IPS DF 4.7 (cell line): ENCODE measurements at regions not wholly inside any gene's neighbourhood (a gene's known extent, or its start where the extent isn't known, plus 50 kb on each side); places are given as distances from the start of the nearest gene placed in this dataset.

Source experiments
- DNase-seq: peaks from one replicate; pipeline ENCODE4 v3.0.0-alpha.2; 2013; ENCODE audit warnings: low spot score; ENCODE audit errors: extremely low read depth

GRCh38 chr10:105434970-105435369 is 793.9 kb downstream of the SORCS3 start:
- DNase-seq = no peak

GRCh38 chr10:105413997-105414396 is 772.9 kb downstream of the SORCS3 start:
- DNase-seq = no peak

GRCh38 chr10:105409370-105409769 is 768.3 kb downstream of the SORCS3 start:
- DNase-seq = no peak

GRCh38 chr10:105406488-105406887 is 765.4 kb downstream of the SORCS3 start:
- DNase-seq = no peak

- DNase-seq = no peak
Observed at GRCh38 chr10:105398202-105398601, 757.1 kb downstream of the SORCS3 start.

GRCh38 chr10:105391670-105392351 is 750.7 kb downstream of the SORCS3 start:
- no peak for DNase-seq

- no peak for DNase-seq
Observed at GRCh38 chr10:105387971-105388370, 746.9 kb downstream of the SORCS3 start.

GRCh38 chr10:105383978-105384377 is 742.9 kb downstream of the SORCS3 start:
- no peak for DNase-seq

- no peak for DNase-seq
Observed at GRCh38 chr10:105370692-105371091, 729.6 kb downstream of the SORCS3 start.

GRCh38 chr10:105359708-105360107 is 718.6 kb downstream of the SORCS3 start:
- no peak for DNase-seq

- DNase-seq = no peak
Observed at GRCh38 chr10:105358911-105359310, 717.8 kb downstream of the SORCS3 start.

GRCh38 chr10:105356626-105357025 is 715.5 kb downstream of the SORCS3 start:
- no peak for DNase-seq

GRCh38 chr10:105354010-105354409 is 712.9 kb downstream of the SORCS3 start:
- DNase-seq = no peak

GRCh38 chr10:105352827-105353226 is 711.7 kb downstream of the SORCS3 start:
- DNase-seq = no peak

- DNase-seq = no peak
Observed at GRCh38 chr10:105352281-105352680, 711.2 kb downstream of the SORCS3 start.

- DNase-seq = no peak
Observed at GRCh38 chr10:105351187-105351586, 710.1 kb downstream of the SORCS3 start.

GRCh38 chr10:105347487-105347886 is 706.4 kb downstream of the SORCS3 start:
- no peak for DNase-seq

GRCh38 chr10:105342606-105343005 is 701.5 kb downstream of the SORCS3 start:
- DNase-seq = no peak

- DNase-seq = no peak
Observed at GRCh38 chr10:105339669-105340068, 698.6 kb downstream of the SORCS3 start.

- DNase-seq = no peak
Observed at GRCh38 chr10:105328503-105329133, 687.5 kb downstream of the SORCS3 start.
